ENCODE measurements at regions not wholly inside any gene's neighbourhood (a gene's known extent, or its start where the extent isn't known, plus 50 kb on each side); places are given as distances from the start of the nearest gene placed in this dataset.
"Not testable (repeated sequence)": the region's sequence is repeated elsewhere in the genome, so short reads cannot be mapped to it uniquely, and the experiment has no call there.

- TF ChIP-seq, protein P1, sequence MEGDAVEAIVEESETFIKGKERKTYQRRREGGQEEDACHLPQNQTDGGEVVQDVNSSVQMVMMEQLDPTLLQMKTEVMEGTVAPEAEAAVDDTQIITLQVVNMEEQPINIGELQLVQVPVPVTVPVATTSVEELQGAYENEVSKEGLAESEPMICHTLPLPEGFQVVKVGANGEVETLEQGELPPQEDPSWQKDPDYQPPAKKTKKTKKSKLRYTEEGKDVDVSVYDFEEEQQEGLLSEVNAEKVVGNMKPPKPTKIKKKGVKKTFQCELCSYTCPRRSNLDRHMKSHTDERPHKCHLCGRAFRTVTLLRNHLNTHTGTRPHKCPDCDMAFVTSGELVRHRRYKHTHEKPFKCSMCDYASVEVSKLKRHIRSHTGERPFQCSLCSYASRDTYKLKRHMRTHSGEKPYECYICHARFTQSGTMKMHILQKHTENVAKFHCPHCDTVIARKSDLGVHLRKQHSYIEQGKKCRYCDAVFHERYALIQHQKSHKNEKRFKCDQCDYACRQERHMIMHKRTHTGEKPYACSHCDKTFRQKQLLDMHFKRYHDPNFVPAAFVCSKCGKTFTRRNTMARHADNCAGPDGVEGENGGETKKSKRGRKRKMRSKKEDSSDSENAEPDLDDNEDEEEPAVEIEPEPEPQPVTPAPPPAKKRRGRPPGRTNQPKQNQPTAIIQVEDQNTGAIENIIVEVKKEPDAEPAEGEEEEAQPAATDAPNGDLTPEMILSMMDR (IDR thresholded peaks at IDR 0.05; ENCODE audit: low read depth, low read length), result no peak
- H3K4me3 ChIP-seq (ENCODE audit: low read depth, low read length), result no peak overlapping the region
Measured at GRCh38 chr5:89187268-89187667, 304.3 kb upstream of the MEF2C start.

- TF ChIP-seq, protein P1 (IDR thresholded peaks at IDR 0.05; ENCODE audit: low read depth, low read length), result no peak
Measured at GRCh38 chr5:89181546-89181945, 298.6 kb upstream of the MEF2C start.

GRCh38 chr5:89179731-89180130 is 296.7 kb upstream of the MEF2C start:
- TF ChIP-seq, protein P1 (IDR thresholded peaks at IDR 0.05; ENCODE audit: low read depth, low read length), result no peak
- no peak overlapping the region for H3K4me3 ChIP-seq (ENCODE audit: low read depth, low read length)

More at GRCh38 chr5:89181546-89181945, 298.6 kb upstream of the MEF2C start:
- no peak overlapping the region for H3K4me3 ChIP-seq (ENCODE audit: low read depth, low read length)

DNA sequence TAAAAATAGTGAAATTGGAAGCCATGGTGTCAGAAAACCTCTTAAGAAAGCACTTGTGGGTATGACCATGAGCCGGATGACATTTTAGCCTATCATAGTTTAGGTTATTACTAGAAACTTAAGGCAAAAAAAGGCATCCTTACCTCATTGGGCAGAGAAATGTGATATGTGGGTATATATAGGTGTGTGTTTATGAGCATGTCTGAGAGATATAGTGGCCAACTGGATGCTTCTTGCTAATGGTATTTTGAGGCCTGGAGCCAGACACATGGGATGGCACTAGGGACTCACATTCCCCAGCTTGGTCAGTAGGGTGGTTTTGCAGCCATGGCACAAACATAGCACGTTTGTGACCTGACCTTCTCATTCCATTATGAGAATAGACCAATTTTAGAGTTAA is 295.6 kb upstream of the MEF2C start:
- no peak overlapping the region for H3K4me3 ChIP-seq (ENCODE audit: low read depth, low read length)
- TF ChIP-seq, protein P1 (IDR thresholded peaks at IDR 0.05; ENCODE audit: low read depth, low read length), result no peak

DNA sequence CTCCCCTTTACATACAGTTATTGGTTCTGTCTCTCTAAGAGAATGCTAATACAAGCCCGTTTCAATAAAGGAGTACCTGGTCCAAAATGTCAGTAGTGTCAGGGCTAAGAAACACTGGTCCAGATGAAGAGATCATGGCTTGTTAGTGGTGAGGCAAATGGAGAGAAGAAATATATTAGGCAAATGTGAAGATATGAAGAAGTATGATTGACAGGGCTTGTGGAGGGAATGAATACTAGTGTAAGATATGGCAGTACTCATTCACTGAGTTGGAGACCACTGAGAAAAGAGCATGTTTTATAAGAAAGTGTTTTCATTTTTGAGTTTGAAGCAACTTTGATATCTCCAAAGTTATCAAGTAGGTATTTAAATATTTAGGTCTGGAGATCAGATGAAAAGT is 290.5 kb upstream of the MEF2C start:
- TF ChIP-seq, protein P1 (IDR thresholded peaks at IDR 0.05; ENCODE audit: low read depth, low read length), result no peak
- H3K4me3 ChIP-seq (ENCODE audit: low read depth, low read length), result no peak overlapping the region

- TF ChIP-seq, protein P1 (IDR thresholded peaks at IDR 0.05; ENCODE audit: low read depth, low read length), result no peak
- H3K4me3 ChIP-seq (ENCODE audit: low read depth, low read length), result no peak overlapping the region
Measured at GRCh38 chr5:89168766-89169165, 285.8 kb upstream of the MEF2C start.

- H3K4me3 ChIP-seq (ENCODE audit: low read depth, low read length), result not testable (repeated sequence)
Measured at GRCh38 chr5:89164703-89165102, 281.7 kb upstream of the MEF2C start.

GRCh38 chr5:89156226-89156625 is 273.2 kb upstream of the MEF2C start:
- H3K4me3 ChIP-seq (ENCODE audit: low read depth, low read length), result no peak overlapping the region
- TF ChIP-seq, protein P1 (IDR thresholded peaks at IDR 0.05; ENCODE audit: low read depth, low read length), result no peak

Measured in WI38 (cell line).